H1 (cell line): ENCODE measurements at regions not wholly inside any gene's neighbourhood (a gene's known extent, or its start where the extent isn't known, plus 50 kb on each side); places are given as distances from the start of the nearest gene placed in this dataset.

Experiments
- CTCF ChIA-PET: fragments of 300-600 bp; sonication (Branson Sonifier 250); formaldehyde crosslinking; loops from one replicate; lab custom pipeline; 2021; ENCODE audit not compliant: partially characterized antibody; lab: Charles Lee
- POLR2A ChIA-PET: fragments of 300-600 bp; sonication (Branson Sonifier 250); formaldehyde crosslinking; loops from one replicate; lab custom pipeline; 2021; ENCODE audit warnings: inconsistent platforms; ENCODE audit not compliant: partially characterized antibody; lab: Charles Lee
- DNase-seq, 2 experiments: peaks; one replicate each; pipeline versions ENCODE4 v3.0.0 to v3.0.0-alpha.2; 2010 to 2022; ENCODE audit warnings: low spot score in 2 of 2, low read depth in 1 of 2, mixed read lengths in 1 of 2
- FAIRE-seq: peaks from 2 replicates; lab custom pipeline; 2011; peaks lifted over from hg19 to GRCh38; lab: Jason Lieb, UNC
- H2AFZ ChIP-seq: 2 replicates; pipeline ENCODE4 v1.8.1; 2012; ENCODE audit warnings: low read length, inconsistent platforms
- H2AK5ac ChIP-seq: 2 replicates; pipeline ENCODE4 v1.6.1; 2013; ENCODE audit warnings: low read depth, low read length
- H2BK120ac ChIP-seq: replicated peaks from 2 replicates; pipeline ENCODE3; 2013; ENCODE audit warnings: low read depth, low read length, inconsistent platforms
- H2BK12ac ChIP-seq: 2 replicates; pipeline ENCODE4 v1.6.1; 2013; ENCODE audit warnings: low read depth, low read length
- H2BK15ac ChIP-seq: 2 replicates; pipeline ENCODE4 v1.6.1; 2013; ENCODE audit warnings: low read length
- H2BK20ac ChIP-seq: 2 replicates; pipeline ENCODE4 v1.6.1; 2013; ENCODE audit warnings: low read length
- H2BK5ac ChIP-seq: 2 replicates; pipeline ENCODE4 v1.6.1; 2013; ENCODE audit warnings: low read depth, low read length
- H3K14ac ChIP-seq: 2 replicates; pipeline ENCODE4 v1.6.1; 2013; ENCODE audit warnings: inconsistent platforms; ENCODE audit not compliant: insufficient read length
- H3K18ac ChIP-seq: 2 replicates; pipeline ENCODE4 v1.6.1; 2013; ENCODE audit warnings: low read length; ENCODE audit errors: extremely low read depth
- H3K23ac ChIP-seq: 2 replicates; pipeline ENCODE4 v1.6.1; 2013; ENCODE audit warnings: inconsistent platforms; ENCODE audit not compliant: insufficient read length
- H3K23me2 ChIP-seq: 2 replicates; pipeline ENCODE4 v1.6.1; 2013; ENCODE audit warnings: low read depth, low read length
- H3K27ac ChIP-seq: 2 replicates; pipeline ENCODE4 v1.6.1; 2011; ENCODE audit warnings: low read depth, low read length, inconsistent platforms
- H3K27me3 ChIP-seq, 4 experiments: replicated peaks in 1 of 4; 1 replicate in 1 of 4; 2 replicates in 3 of 4; pipeline versions ENCODE4 v1.6.1 to v1.8.1; 2011 to 2013; ENCODE audit warnings: low read length in 3 of 4, mild to moderate bottlenecking in 3 of 4, inconsistent platforms in 2 of 4, mixed read lengths in 2 of 4, moderate library complexity in 1 of 4; ENCODE audit not compliant: control insufficient read depth in 3 of 4, insufficient read depth in 3 of 4; ENCODE audit errors: extremely low read depth in 1 of 4
- H3K36me3 ChIP-seq, 4 experiments: 2 replicates each; pipeline versions ENCODE4 v1.6.1 to v1.8.1; 2011 to 2013; ENCODE audit warnings: mild to moderate bottlenecking in 4 of 4, low read length in 3 of 4, moderate library complexity in 2 of 4, control low read depth in 1 of 4, inconsistent platforms in 1 of 4; ENCODE audit not compliant: insufficient read depth in 4 of 4, control insufficient read depth in 2 of 4
- H3K4ac ChIP-seq: replicated peaks from 2 replicates; pipeline ENCODE3; 2013; ENCODE audit warnings: low read length, low read depth, mixed read lengths, inconsistent platforms; ENCODE audit not compliant: insufficient read length
- H3K4me1 ChIP-seq, 4 experiments: replicated peaks in 1 of 4; 1 replicate in 1 of 4; 2 replicates in 3 of 4; pipeline versions ENCODE4 v1.6.1 to v1.8.1; 2011 to 2013; ENCODE audit warnings: low read length in 3 of 4, inconsistent platforms in 2 of 4, mixed read lengths in 1 of 4; ENCODE audit not compliant: insufficient read depth in 4 of 4, control insufficient read depth in 3 of 4
- H3K4me2 ChIP-seq, 2 experiments: 2 replicates each; pipeline versions ENCODE4 v1.6.1 to v1.8.1; 2011 to 2013; ENCODE audit warnings: low read depth in 2 of 2, low read length in 2 of 2, control low read depth in 1 of 2, inconsistent platforms in 1 of 2, mild to moderate bottlenecking in 1 of 2; ENCODE audit not compliant: insufficient read depth in 1 of 2
- H3K4me3 ChIP-seq, 4 experiments: fragments of 200-600, 300-600 bp in 1 of 4; sonication (generic), shearing (Covaris generic), sonication (Bioruptor Twin) in 1 of 4; 2 replicates each; pipeline versions ENCODE4 v1.5.1 to v1.8.1; 2011 to 2016; ENCODE audit warnings: low read length in 4 of 4, low read depth in 3 of 4, control low read depth in 2 of 4, inconsistent platforms in 2 of 4, mild to moderate bottlenecking in 2 of 4, mixed read lengths in 1 of 4, moderate library complexity in 1 of 4; ENCODE audit not compliant: insufficient read depth in 2 of 4; ENCODE audit errors: extremely low read depth in 1 of 4
- H3K56ac ChIP-seq: replicated peaks from 2 replicates; pipeline ENCODE3; 2013; ENCODE audit warnings: low read depth, mild to moderate bottlenecking, mixed read lengths, low read length, inconsistent platforms; ENCODE audit not compliant: insufficient read length
- H3K79me1 ChIP-seq: 2 replicates; pipeline ENCODE4 v1.6.1; 2013; ENCODE audit warnings: low read depth, low read length, control low read depth
- H3K79me2 ChIP-seq, 2 experiments: 2 replicates each; pipeline versions ENCODE4 v1.6.1 to v1.8.1; 2012 to 2013; ENCODE audit warnings: low read length in 2 of 2, mild to moderate bottlenecking in 2 of 2, inconsistent platforms in 1 of 2; ENCODE audit not compliant: insufficient read depth in 2 of 2, control insufficient read depth in 1 of 2
- H3K9ac ChIP-seq, 4 experiments: replicated peaks in 1 of 4; 1 replicate in 1 of 4; 2 replicates in 3 of 4; pipeline versions ENCODE4 v1.6.1 to v1.8.1; 2011 to 2013; ENCODE audit warnings: low read depth in 3 of 4, low read length in 3 of 4, control low read depth in 2 of 4, mild to moderate bottlenecking in 2 of 4, moderate library complexity in 2 of 4, inconsistent platforms in 1 of 4; ENCODE audit errors: extremely low read depth in 1 of 4
- H3K9me3 ChIP-seq, 2 experiments: 2 replicates each; pipeline versions ENCODE4 v1.6.1 to v1.8.1; 2012 to 2013; ENCODE audit warnings: mild to moderate bottlenecking in 2 of 2, moderate library complexity in 2 of 2, control low read depth in 1 of 2, inconsistent platforms in 1 of 2, low read depth in 1 of 2, low read length in 1 of 2, mixed read lengths in 1 of 2; ENCODE audit not compliant: insufficient read depth in 2 of 2
- H4K20me1 ChIP-seq, 2 experiments: replicated peaks in 1 of 2; 2 replicates each; pipeline versions ENCODE3 to v1.8.1; 2011 to 2013; ENCODE audit warnings: inconsistent platforms in 2 of 2, low read length in 2 of 2, mild to moderate bottlenecking in 1 of 2; ENCODE audit not compliant: insufficient read depth in 2 of 2, control insufficient read depth in 1 of 2
- H4K5ac ChIP-seq: 2 replicates; pipeline ENCODE4 v1.6.1; 2013; ENCODE audit warnings: low read length, low read depth, mixed read lengths, inconsistent platforms; ENCODE audit not compliant: insufficient read length
- H4K8ac ChIP-seq: 2 replicates; pipeline ENCODE4 v1.8.0; 2013; ENCODE audit warnings: mild to moderate bottlenecking, moderate library complexity, low read length, inconsistent platforms; ENCODE audit not compliant: insufficient read depth; ENCODE audit errors: extremely low read depth
- H4K91ac ChIP-seq: replicated peaks from 2 replicates; pipeline ENCODE3; 2013; ENCODE audit warnings: low read length, mixed read lengths, inconsistent platforms; ENCODE audit not compliant: insufficient read length
- BRCA1 ChIP-seq: IDR thresholded peaks from 2 replicates; pipeline ENCODE4 v1.6.1; 2012; ENCODE audit warnings: low read depth, low read length, improper control_type of control experiment
- CHD2 ChIP-seq: IDR thresholded peaks from 2 replicates; pipeline ENCODE4 v1.6.1; 2012; ENCODE audit warnings: low read length, improper control_type of control experiment
- KDM4A ChIP-seq: IDR thresholded peaks from one replicate; pipeline ENCODE4 v1.7.1; 2012; ENCODE audit warnings: low read depth, mild to moderate bottlenecking, moderate library complexity, low read length, inconsistent platforms; ENCODE audit not compliant: severe bottlenecking
- PHF8 ChIP-seq: fragments of 200-600 bp; sonication (generic); conservative IDR thresholded peaks from 2 replicates; pipeline ENCODE4 v1.7.1; 2012; ENCODE audit warnings: low read depth, mild to moderate bottlenecking, inconsistent platforms, low read length, moderate library complexity
- POU5F1 ChIP-seq: IDR thresholded peaks from 2 replicates; pipeline ENCODE4 v1.6.1; 2011; ENCODE audit warnings: low read depth, mild to moderate bottlenecking, low read length, moderate library complexity
- RAD21 ChIP-seq, 2 experiments: IDR thresholded peaks in 1 of 2; conservative IDR thresholded peaks in 1 of 2; 2 replicates each; pipeline ENCODE4 v1.6.1; 2011; ENCODE audit warnings: low read depth in 2 of 2, low read length in 2 of 2, improper control_type of control experiment in 1 of 2, inconsistent platforms in 1 of 2, mild to moderate bottlenecking in 1 of 2, moderate library complexity in 1 of 2
- RNF2 ChIP-seq: fragments of 200-900, 300-1000 bp; sonication (generic); IDR thresholded peaks from 2 replicates; pipeline ENCODE4 v1.7.1; 2016; ENCODE audit warnings: borderline replicate concordance, low read depth, mild to moderate bottlenecking, antibody characterized with exemption, low read length; ENCODE audit not compliant: poor library complexity, severe bottlenecking; ENCODE audit errors: missing control alignments
- WGBS, 2 experiments: shearing (Covaris generic) in 1 of 2; methylation state at CpG; one replicate each; pipeline versions ENCODE4 v1.1.6 to v1.1.7; 2013 to 2015; ENCODE audit warnings: low lambda C conversion rate in 2 of 2, mixed read lengths in 2 of 2, inconsistent platforms in 1 of 2, low coverage in 1 of 2, missing lambda C conversion rate in 1 of 2; ENCODE audit not compliant: insufficient replicate concordance in 2 of 2, insufficient coverage in 1 of 2, insufficient read length in 1 of 2; ENCODE audit errors: extremely low coverage in 1 of 2, missing lambda C conversion rate in 1 of 2; 5-methylcytosine and 5-hydroxymethylcytosine counted together
- TF ChIP-seq, protein P1 (sequence below): IDR thresholded peaks from 2 replicates; pipeline ENCODE4 v1.6.1; 2012; ENCODE audit warnings: low read length, inconsistent platforms
- TF ChIP-seq, protein P2 (sequence below), 3 experiments: IDR thresholded peaks; 1 replicate in 2 of 3; 2 replicates in 1 of 3; pipeline versions ENCODE4 v1.5.1 to v1.6.1; 2011; ENCODE audit warnings: low read length in 3 of 3, mild to moderate bottlenecking in 3 of 3, inconsistent platforms in 2 of 3, low read depth in 1 of 3, moderate library complexity in 1 of 3; ENCODE audit not compliant: insufficient read depth in 1 of 3; ENCODE audit errors: control extremely low read depth in 1 of 3

DNA sequence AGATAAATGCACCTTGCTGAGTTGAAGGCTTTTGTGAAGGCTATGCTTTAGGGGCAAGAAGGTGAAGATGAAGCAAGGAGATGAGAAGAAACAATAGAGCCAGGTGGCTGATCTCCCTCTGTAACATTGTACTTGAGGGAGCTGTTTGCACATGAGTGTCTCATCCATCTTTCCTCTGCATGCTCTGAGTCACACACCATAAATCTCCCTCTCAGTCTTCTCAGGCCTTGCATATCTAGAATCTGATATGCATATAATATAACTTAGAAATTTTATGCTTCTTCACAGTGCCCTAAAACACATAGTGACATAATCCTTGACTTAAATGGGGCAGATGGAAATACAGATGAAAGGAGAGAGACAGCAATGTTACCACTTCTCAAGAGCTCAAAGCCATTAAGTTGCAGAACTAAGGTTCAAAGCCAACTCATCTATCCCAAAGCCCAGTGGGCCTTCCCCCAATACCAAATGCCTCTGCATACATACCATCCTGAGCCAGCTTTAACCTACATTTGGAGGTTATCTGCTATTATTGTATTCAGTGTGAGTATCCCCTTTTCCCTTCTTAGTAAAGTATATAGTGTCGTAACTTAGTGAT, 62.4 kb upstream of the STXBP5 start:
- Histone ChIP-seq H3K36me3 (no peaks in the 10 kb centered on the region), H2BK12ac (no peak overlapping the region), H3K18ac (no peak overlapping the region), H3K4ac (no peak overlapping the region), H2BK20ac (no peak overlapping the region), H3K4me3 (no peak overlapping the region), H3K23me2 (no peaks in the 10 kb centered on the region), H2BK5ac (no peak overlapping the region), H3K27ac (no peak overlapping the region), H3K79me2 (no peaks in the 10 kb centered on the region), H2BK120ac (no peak overlapping the region), H3K14ac (no peak overlapping the region), H4K91ac (no peak overlapping the region), H4K8ac (no peak overlapping the region), H3K56ac (no peak overlapping the region), H3K79me1 (no peaks in the 10 kb centered on the region), H4K5ac (no peak overlapping the region), H2BK15ac (no peak overlapping the region), H4K20me1 (no peaks in the 10 kb centered on the region), H3K4me2 (no peak overlapping the region), H3K23ac (no peak overlapping the region), H3K9ac (no peak overlapping the region), H3K4me1 (no peaks in the 10 kb centered on the region), H2AK5ac (no peak overlapping the region), H3K27me3 (no peaks in the 10 kb centered on the region), H2AFZ (no peak overlapping the region), H3K9me3 (no peaks in the 10 kb centered on the region)
- no peak for DNase-seq
- ChIA-PET CTCF (no interaction called here), POLR2A (no interaction called here)
- 95% methylated on average over 1 of the region's 1 CpG; no CpG with 5 or more reads in 1 of the 2 experiments for WGBS, 2 experiments
- no peak for FAIRE-seq
- TF ChIP-seq PHF8 (no peak), CHD2 (no peak), RAD21 (IDR thresholded peaks at IDR 0.05 in 1 of 2, conservative IDR thresholded peaks at IDR 0.05 in 1 of 2; ENCODE audit: low read depth in 2 of 2, low read length in 2 of 2) (no peak), BRCA1 (no peak), POU5F1 (no peak), RNF2 (no peak), KDM4A (no peak)
- TF ChIP-seq, protein P1, sequence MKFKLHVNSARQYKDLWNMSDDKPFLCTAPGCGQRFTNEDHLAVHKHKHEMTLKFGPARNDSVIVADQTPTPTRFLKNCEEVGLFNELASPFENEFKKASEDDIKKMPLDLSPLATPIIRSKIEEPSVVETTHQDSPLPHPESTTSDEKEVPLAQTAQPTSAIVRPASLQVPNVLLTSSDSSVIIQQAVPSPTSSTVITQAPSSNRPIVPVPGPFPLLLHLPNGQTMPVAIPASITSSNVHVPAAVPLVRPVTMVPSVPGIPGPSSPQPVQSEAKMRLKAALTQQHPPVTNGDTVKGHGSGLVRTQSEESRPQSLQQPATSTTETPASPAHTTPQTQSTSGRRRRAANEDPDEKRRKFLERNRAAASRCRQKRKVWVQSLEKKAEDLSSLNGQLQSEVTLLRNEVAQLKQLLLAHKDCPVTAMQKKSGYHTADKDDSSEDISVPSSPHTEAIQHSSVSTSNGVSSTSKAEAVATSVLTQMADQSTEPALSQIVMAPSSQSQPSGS: no peak
- TF ChIP-seq, protein P2, sequence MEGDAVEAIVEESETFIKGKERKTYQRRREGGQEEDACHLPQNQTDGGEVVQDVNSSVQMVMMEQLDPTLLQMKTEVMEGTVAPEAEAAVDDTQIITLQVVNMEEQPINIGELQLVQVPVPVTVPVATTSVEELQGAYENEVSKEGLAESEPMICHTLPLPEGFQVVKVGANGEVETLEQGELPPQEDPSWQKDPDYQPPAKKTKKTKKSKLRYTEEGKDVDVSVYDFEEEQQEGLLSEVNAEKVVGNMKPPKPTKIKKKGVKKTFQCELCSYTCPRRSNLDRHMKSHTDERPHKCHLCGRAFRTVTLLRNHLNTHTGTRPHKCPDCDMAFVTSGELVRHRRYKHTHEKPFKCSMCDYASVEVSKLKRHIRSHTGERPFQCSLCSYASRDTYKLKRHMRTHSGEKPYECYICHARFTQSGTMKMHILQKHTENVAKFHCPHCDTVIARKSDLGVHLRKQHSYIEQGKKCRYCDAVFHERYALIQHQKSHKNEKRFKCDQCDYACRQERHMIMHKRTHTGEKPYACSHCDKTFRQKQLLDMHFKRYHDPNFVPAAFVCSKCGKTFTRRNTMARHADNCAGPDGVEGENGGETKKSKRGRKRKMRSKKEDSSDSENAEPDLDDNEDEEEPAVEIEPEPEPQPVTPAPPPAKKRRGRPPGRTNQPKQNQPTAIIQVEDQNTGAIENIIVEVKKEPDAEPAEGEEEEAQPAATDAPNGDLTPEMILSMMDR (IDR thresholded peaks at IDR 0.05; ENCODE audit: control extremely low read depth in 1 of 3, insufficient read depth in 1 of 3, low read depth in 1 of 3, low read length in 3 of 3): no peak
